ENCODE measurements at regions not wholly inside any gene's neighbourhood (a gene's known extent, or its start where the extent isn't known, plus 50 kb on each side); places are given as distances from the start of the nearest gene placed in this dataset.

DNA sequence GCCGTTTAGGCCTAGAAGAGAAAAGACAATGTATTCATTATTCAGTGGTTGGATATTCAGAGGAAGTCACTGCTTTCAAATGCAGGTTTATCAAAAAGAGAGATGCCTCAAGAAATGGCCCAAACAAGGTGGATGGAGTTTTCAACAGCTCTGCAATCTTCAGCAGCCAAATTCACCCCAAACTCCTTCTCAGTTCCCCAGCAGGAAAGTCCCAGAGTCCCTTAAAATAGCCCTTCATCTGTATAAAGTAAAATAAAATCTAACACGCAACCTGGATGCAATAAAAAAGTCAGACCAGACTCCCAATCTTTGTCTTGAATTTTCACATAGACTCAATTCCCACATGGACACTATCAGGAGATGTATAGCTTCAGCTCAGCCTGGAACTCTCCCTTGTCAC is 101.6 kb upstream of the SPATA12 start:
- 93% methylated on average over 2 of the region's 2 CpGs for WGBS
- Histone ChIP-seq H3K36me3 (peaks cover 3% of the 10 kb centered on the region), H3K4me3 (no peak overlapping the region), H3K27ac (no peak overlapping the region), H3K9me3 (no peaks in the 10 kb centered on the region), H3K4me1 (no peaks in the 10 kb centered on the region), H3K27me3 (no peaks in the 10 kb centered on the region)
- no peak for DNase-seq (ENCODE audit: low spot score in 2 of 2)
- TF ChIP-seq POLR2A (IDR thresholded peaks at IDR 0.05), result no peak
- no peak for TF ChIP-seq CTCF (IDR thresholded peaks at IDR 0.05)
- TF ChIP-seq POLR2AphosphoS5 (IDR thresholded peaks at IDR 0.05), result no peak
- no peak for TF ChIP-seq EP300 (IDR thresholded peaks at IDR 0.05)

DNA sequence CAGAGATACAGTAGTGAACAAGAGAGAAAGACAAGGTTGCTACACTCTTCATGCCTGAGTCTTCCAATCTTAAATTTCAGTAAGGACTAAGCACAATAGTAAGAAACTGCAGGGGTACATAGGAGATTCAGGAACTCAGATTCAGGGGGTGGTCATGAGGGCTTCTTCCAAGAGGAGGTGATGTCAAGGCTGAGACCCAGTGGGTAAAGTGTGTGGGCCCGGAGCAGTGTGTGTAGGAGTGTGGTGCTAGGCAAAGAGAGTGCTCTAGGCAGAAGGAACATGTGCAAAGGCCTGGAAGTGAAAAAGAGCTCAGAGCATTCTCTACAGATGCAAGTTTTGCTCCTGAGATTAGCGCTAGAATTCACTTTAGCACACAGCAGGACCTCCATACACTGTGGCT is 102.9 kb upstream of the SPATA12 start:
- no peak for TF ChIP-seq POLR2AphosphoS5 (IDR thresholded peaks at IDR 0.05)
- no peak for TF ChIP-seq EP300 (IDR thresholded peaks at IDR 0.05)
- no peak for TF ChIP-seq CTCF (IDR thresholded peaks at IDR 0.05)
- TF ChIP-seq POLR2A (IDR thresholded peaks at IDR 0.05), result no peak
- DNase-seq (ENCODE audit: low spot score in 2 of 2), result no peak
- Histone ChIP-seq H3K27ac (no peak overlapping the region), H3K4me1 (no peaks in the 10 kb centered on the region), H3K36me3 (peaks cover 3% of the 10 kb centered on the region), H3K27me3 (no peaks in the 10 kb centered on the region), H3K4me3 (no peak overlapping the region), H3K9me3 (no peaks in the 10 kb centered on the region)
- WGBS, result 96% methylated on average over 2 of the region's 2 CpGs

DNA sequence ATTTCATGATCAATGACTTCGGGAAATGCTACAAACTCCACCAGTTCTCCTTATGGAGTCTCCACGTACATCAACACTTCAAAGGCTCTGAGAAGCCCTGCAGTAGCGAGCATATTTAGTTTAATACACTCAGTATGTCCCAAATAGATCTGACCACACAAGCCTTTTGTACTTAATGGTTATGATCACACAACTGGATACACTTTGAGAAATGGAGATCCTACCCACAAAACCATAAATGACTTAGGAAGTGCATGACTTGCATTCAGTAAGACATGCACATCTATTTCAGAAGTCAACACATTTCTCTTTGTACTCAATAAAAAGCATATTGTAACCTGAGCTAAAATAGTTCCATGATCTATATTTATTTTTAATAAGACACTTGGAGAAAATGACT is 103.6 kb upstream of the SPATA12 start:
- Histone ChIP-seq H3K27ac (no peak overlapping the region), H3K27me3 (no peaks in the 10 kb centered on the region), H3K9me3 (no peaks in the 10 kb centered on the region), H3K4me1 (no peaks in the 10 kb centered on the region), H3K36me3 (peaks cover 3% of the 10 kb centered on the region), H3K4me3 (no peak overlapping the region)
- 97% methylated on average over 3 of the region's 3 CpGs for WGBS
- no peak for DNase-seq (ENCODE audit: low spot score in 2 of 2)
- no peak for TF ChIP-seq EP300 (IDR thresholded peaks at IDR 0.05)

GRCh38 chr3:56955492-56956111 is 104.9 kb upstream of the SPATA12 start:
- 87% methylated on average over 5 of the region's 5 CpGs for WGBS
- no peak for TF ChIP-seq POLR2AphosphoS5 (IDR thresholded peaks at IDR 0.05)
- no peak for TF ChIP-seq CTCF (IDR thresholded peaks at IDR 0.05)
- no peak for TF ChIP-seq EP300 (IDR thresholded peaks at IDR 0.05)
- TF ChIP-seq POLR2A (IDR thresholded peaks at IDR 0.05), result no peak
- no peak for DNase-seq (ENCODE audit: low spot score in 2 of 2)

GRCh38 chr3:56954125-56954524 is 106.3 kb upstream of the SPATA12 start:
- H3K9me3 ChIP-seq, result no peaks in the 10 kb centered on the region
- DNase-seq (ENCODE audit: low spot score in 2 of 2), result no peak
- TF ChIP-seq EP300 (IDR thresholded peaks at IDR 0.05) (no peak), POLR2A (IDR thresholded peaks at IDR 0.05) (no peak), CTCF (IDR thresholded peaks at IDR 0.05) (no peak), POLR2AphosphoS5 (IDR thresholded peaks at IDR 0.05) (no peak)
- no peak overlapping the region for H3K27ac ChIP-seq
- H3K36me3 ChIP-seq, result peaks cover 3% of the 10 kb centered on the region
- H3K27me3 ChIP-seq, result no peaks in the 10 kb centered on the region
- 94% methylated on average over 1 of the region's 1 CpG for WGBS
- H3K4me3 ChIP-seq, result no peak overlapping the region
- no peaks in the 10 kb centered on the region for H3K4me1 ChIP-seq

More at GRCh38 chr3:56955492-56956111, 104.9 kb upstream of the SPATA12 start:
- no peak overlapping the region for H3K27ac ChIP-seq
- H3K4me1 ChIP-seq, result no peaks in the 10 kb centered on the region
- no peaks in the 10 kb centered on the region for H3K27me3 ChIP-seq
- H3K36me3 ChIP-seq, result peaks cover 3% of the 10 kb centered on the region
- H3K9me3 ChIP-seq, result no peaks in the 10 kb centered on the region
- H3K4me3 ChIP-seq, result no peak overlapping the region

DNA sequence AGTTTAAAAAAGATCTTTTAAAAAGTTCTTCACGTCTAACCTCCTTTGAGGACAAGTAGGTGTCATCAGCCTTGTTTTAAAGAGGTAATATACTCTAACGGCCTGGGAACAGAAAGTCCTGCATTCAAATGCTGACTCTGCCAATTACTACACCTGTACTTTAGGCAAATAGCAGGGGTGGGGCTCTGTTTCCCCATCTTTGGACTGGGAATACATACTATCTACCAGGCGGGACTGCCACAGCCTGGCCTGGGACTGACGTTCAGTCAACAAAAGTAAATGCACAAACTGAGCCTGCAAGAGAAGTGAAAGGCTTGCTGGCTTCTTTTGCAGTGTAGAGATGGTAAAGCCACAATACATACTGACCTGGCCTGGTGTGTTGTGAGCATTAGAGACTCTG is 107.6 kb upstream of the SPATA12 start:
- Histone ChIP-seq H3K27ac (no peak overlapping the region), H3K4me1 (no peaks in the 10 kb centered on the region), H3K4me3 (no peak overlapping the region), H3K36me3 (peaks cover 3% of the 10 kb centered on the region), H3K27me3 (no peaks in the 10 kb centered on the region), H3K9me3 (no peaks in the 10 kb centered on the region)
- DNase-seq (ENCODE audit: low spot score in 2 of 2), result no peak
- 87% methylated on average over 4 of the region's 4 CpGs for WGBS
- no peak for TF ChIP-seq POLR2A (IDR thresholded peaks at IDR 0.05)
- TF ChIP-seq POLR2AphosphoS5 (IDR thresholded peaks at IDR 0.05), result no peak
- no peak for TF ChIP-seq CTCF (IDR thresholded peaks at IDR 0.05)
- no peak for TF ChIP-seq EP300 (IDR thresholded peaks at IDR 0.05)

Measured in suprapubic skin (tissue), 4 donors.